ENCODE measurements at regions not wholly inside any gene's neighbourhood (a gene's known extent, or its start where the extent isn't known, plus 50 kb on each side); places are given as distances from the start of the nearest gene placed in this dataset.

GRCh38 chr2:35174845-35175244 is 1180.7 kb upstream of the CRIM1 start:
- TF ChIP-seq ZNF366 (tag by site-specific recombination; conservative IDR thresholded peaks at IDR 0.05) (no peak), ZNF121 (tag by site-specific recombination; IDR thresholded peaks at IDR 0.05) (no peak)
- H3K4me1 ChIP-seq (ENCODE audit: control insufficient read depth, insufficient read depth, low read length), result no peaks in the 10 kb centered on the region
- H3K36me3 ChIP-seq (ENCODE audit: control insufficient read depth in 2 of 2, insufficient read depth in 1 of 2, low read length in 2 of 2), result no peaks in the 10 kb centered on the region
- no peak overlapping the region for H3K4me3 ChIP-seq (ENCODE audit: low read depth, low read length)
- H3K9me3 ChIP-seq (ENCODE audit: control insufficient read depth, insufficient read depth, low read depth, low read length), result no peaks in the 10 kb centered on the region
- H3K27ac ChIP-seq (ENCODE audit: extremely low read depth, low read depth, low read length), result no peak overlapping the region
- POLR2A ChIA-PET, result no interaction called here
- CTCF ChIA-PET, result no interaction called here

DNA sequence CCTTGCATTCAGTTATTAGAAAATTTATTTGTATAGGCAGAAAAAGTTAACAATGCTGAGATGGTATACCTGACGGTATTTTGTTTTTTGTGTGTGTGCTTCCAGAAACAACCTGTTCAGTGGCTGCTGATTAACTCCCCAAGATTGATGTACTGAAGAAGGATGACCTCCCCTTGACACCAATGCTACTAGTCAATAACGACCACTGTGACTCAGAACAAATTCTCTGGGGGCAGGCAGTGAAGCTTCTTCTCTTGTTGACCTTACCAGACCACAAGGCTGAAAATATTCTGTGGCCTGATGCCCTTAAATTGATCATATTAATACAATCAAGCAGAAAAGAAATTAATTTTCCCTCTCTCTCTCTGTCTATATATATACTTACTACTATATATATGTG is 1182.9 kb upstream of the CRIM1 start:
- Histone ChIP-seq H3K9me3 (ENCODE audit: control insufficient read depth, insufficient read depth, low read depth, low read length) (no peaks in the 10 kb centered on the region), H3K36me3 (ENCODE audit: control insufficient read depth in 2 of 2, insufficient read depth in 1 of 2, low read length in 2 of 2) (no peaks in the 10 kb centered on the region), H3K27ac (ENCODE audit: extremely low read depth, low read depth, low read length) (no peak overlapping the region), H3K4me3 (ENCODE audit: low read depth, low read length) (no peak overlapping the region), H3K4me1 (ENCODE audit: control insufficient read depth, insufficient read depth, low read length) (no peaks in the 10 kb centered on the region)
- ChIA-PET POLR2A (no interaction called here), CTCF (interaction anchor here (0.6 to 0.8 kb wide), 2 partner anchors 31 to 1613 kb away, joined by 3 read pairs; no protein-coding TSS in a partner anchor)
- TF ChIP-seq ZNF830 (tag by site-specific recombination; IDR thresholded peaks at IDR 0.05; ENCODE audit: low read depth), result no peak

DNA sequence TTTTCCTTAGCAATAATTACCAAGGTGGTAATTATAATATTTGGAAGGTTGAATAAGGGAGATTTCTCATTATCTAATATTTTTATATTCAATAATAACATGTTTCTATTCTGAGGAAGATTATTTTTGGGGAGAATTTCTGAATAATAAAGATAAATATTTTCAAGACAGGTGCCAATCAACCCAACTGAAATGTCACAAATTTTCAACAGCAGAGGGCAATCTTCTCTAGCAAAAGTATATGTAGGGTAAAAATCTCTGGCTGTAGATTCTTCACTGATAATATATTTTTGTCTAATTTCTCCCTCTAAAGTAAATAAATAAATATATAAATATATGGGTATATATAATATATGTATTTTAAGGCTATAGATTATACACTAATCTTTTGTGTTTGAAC is 1187.2 kb upstream of the CRIM1 start:
- Histone ChIP-seq H3K36me3 (ENCODE audit: control insufficient read depth in 2 of 2, insufficient read depth in 1 of 2, low read length in 2 of 2) (no peaks in the 10 kb centered on the region), H3K27ac (ENCODE audit: extremely low read depth, low read depth, low read length) (no peak overlapping the region), H3K4me3 (ENCODE audit: low read depth, low read length) (no peak overlapping the region), H3K9me3 (ENCODE audit: control insufficient read depth, insufficient read depth, low read depth, low read length) (no peaks in the 10 kb centered on the region), H3K4me1 (ENCODE audit: control insufficient read depth, insufficient read depth, low read length) (no peaks in the 10 kb centered on the region)
- ChIA-PET CTCF (no interaction called here), POLR2A (no interaction called here)
- TF ChIP-seq ZNF629 (tag by site-specific recombination; IDR thresholded peaks at IDR 0.05) (no peak), REPIN1 (tag by site-specific recombination; IDR thresholded peaks at IDR 0.05; ENCODE audit: low read depth) (no peak), ZNF433 (tag by site-specific recombination; IDR thresholded peaks at IDR 0.05; ENCODE audit: low read depth) (no peak), ZNF704 (tag by site-specific recombination; IDR thresholded peaks at IDR 0.05) (no peak), IKZF3 (tag by site-specific recombination; IDR thresholded peaks at IDR 0.05) (no peak), ZNF544 (tag by site-specific recombination; IDR thresholded peaks at IDR 0.05) (no peak), ZNF302 (tag by site-specific recombination; IDR thresholded peaks at IDR 0.05; ENCODE audit: low read depth) (no peak), ZNF391 (tag by site-specific recombination; IDR thresholded peaks at IDR 0.05; ENCODE audit: borderline replicate concordance, low read depth) (no peak), ZNF768 (tag by site-specific recombination; IDR thresholded peaks at IDR 0.05) (no peak), TRIM28 (IDR thresholded peaks at IDR 0.05; ENCODE audit: borderline replicate concordance, low read length) (no peak), OVOL3 (tag by site-specific recombination; IDR thresholded peaks at IDR 0.05) (no peak), ZNF658 (tag by site-specific recombination; IDR thresholded peaks at IDR 0.05) (no peak), ZNF76 (tag by site-specific recombination; IDR thresholded peaks at IDR 0.05; ENCODE audit: borderline replicate concordance, low read depth) (no peak)
- TF ChIP-seq, protein P1, sequence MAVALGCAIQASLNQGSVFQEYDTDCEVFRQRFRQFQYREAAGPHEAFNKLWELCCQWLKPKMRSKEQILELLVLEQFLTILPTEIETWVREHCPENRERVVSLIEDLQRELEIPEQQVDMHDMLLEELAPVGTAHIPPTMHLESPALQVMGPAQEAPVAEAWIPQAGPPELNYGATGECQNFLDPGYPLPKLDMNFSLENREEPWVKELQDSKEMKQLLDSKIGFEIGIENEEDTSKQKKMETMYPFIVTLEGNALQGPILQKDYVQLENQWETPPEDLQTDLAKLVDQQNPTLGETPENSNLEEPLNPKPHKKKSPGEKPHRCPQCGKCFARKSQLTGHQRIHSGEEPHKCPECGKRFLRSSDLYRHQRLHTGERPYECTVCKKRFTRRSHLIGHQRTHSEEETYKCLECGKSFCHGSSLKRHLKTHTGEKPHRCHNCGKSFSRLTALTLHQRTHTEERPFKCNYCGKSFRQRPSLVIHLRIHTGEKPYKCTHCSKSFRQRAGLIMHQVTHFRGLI (tag by site-specific recombination; IDR thresholded peaks at IDR 0.05), result no peak

DNA sequence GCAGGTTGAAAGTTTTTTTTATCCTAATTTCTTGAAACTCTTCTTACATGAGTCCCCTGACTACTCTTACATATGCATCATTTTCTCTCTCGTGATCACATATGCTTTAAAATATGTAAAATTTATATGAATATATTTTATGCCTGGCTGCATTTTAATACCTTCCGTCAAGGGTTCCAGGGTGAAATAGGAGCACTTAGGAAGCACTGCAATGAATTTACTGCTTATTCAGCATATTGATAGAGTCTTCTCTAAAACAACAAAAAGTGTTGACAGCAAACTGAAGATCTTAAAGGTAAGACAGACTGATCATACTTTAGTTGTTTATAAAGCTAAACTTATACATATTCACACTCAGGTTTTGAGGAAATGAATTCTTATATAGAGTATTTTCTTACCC is 1191.6 kb upstream of the CRIM1 start:
- ChIA-PET POLR2A (no interaction called here), CTCF (interaction anchor here (0.7 kb wide), 1 partner anchor 392 kb away, joined by 3 read pairs; no protein-coding TSS in a partner anchor)
- TF ChIP-seq, protein P2, sequence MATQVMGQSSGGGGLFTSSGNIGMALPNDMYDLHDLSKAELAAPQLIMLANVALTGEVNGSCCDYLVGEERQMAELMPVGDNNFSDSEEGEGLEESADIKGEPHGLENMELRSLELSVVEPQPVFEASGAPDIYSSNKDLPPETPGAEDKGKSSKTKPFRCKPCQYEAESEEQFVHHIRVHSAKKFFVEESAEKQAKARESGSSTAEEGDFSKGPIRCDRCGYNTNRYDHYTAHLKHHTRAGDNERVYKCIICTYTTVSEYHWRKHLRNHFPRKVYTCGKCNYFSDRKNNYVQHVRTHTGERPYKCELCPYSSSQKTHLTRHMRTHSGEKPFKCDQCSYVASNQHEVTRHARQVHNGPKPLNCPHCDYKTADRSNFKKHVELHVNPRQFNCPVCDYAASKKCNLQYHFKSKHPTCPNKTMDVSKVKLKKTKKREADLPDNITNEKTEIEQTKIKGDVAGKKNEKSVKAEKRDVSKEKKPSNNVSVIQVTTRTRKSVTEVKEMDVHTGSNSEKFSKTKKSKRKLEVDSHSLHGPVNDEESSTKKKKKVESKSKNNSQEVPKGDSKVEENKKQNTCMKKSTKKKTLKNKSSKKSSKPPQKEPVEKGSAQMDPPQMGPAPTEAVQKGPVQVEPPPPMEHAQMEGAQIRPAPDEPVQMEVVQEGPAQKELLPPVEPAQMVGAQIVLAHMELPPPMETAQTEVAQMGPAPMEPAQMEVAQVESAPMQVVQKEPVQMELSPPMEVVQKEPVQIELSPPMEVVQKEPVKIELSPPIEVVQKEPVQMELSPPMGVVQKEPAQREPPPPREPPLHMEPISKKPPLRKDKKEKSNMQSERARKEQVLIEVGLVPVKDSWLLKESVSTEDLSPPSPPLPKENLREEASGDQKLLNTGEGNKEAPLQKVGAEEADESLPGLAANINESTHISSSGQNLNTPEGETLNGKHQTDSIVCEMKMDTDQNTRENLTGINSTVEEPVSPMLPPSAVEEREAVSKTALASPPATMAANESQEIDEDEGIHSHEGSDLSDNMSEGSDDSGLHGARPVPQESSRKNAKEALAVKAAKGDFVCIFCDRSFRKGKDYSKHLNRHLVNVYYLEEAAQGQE (tag by site-specific recombination; IDR thresholded peaks at IDR 0.05), result no peak
- TF ChIP-seq KLF8 (tag by site-specific recombination; IDR thresholded peaks at IDR 0.05) (no peak), ZNF10 (tag by site-specific recombination; IDR thresholded peaks at IDR 0.05) (no peak)
- TF ChIP-seq, protein P3, sequence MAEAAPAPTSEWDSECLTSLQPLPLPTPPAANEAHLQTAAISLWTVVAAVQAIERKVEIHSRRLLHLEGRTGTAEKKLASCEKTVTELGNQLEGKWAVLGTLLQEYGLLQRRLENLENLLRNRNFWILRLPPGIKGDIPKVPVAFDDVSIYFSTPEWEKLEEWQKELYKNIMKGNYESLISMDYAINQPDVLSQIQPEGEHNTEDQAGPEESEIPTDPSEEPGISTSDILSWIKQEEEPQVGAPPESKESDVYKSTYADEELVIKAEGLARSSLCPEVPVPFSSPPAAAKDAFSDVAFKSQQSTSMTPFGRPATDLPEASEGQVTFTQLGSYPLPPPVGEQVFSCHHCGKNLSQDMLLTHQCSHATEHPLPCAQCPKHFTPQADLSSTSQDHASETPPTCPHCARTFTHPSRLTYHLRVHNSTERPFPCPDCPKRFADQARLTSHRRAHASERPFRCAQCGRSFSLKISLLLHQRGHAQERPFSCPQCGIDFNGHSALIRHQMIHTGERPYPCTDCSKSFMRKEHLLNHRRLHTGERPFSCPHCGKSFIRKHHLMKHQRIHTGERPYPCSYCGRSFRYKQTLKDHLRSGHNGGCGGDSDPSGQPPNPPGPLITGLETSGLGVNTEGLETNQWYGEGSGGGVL (tag by site-specific recombination; IDR thresholded peaks at IDR 0.05), result no peak
- no peaks in the 10 kb centered on the region for H3K4me1 ChIP-seq (ENCODE audit: control insufficient read depth, insufficient read depth, low read length)
- no peaks in the 10 kb centered on the region for H3K36me3 ChIP-seq (ENCODE audit: control insufficient read depth in 2 of 2, insufficient read depth in 1 of 2, low read length in 2 of 2)
- no peaks in the 10 kb centered on the region for H3K9me3 ChIP-seq (ENCODE audit: control insufficient read depth, insufficient read depth, low read depth, low read length)
- H3K27ac ChIP-seq (ENCODE audit: extremely low read depth, low read depth, low read length), result no peak overlapping the region
- no peak overlapping the region for H3K4me3 ChIP-seq (ENCODE audit: low read depth, low read length)

Data from HEK293 (cell line).